Suprapubic skin (tissue), 4 donors: ENCODE measurements at regions not wholly inside any gene's neighbourhood (a gene's known extent, or its start where the extent isn't known, plus 50 kb on each side); places are given as distances from the start of the nearest gene placed in this dataset.

Source experiments
- CTCF ChIP-seq, 2 donors: fragments of 200-600 bp in 1 of 2; fragments of 450-650 bp in 1 of 2; sonication (generic) in 1 of 2; IDR thresholded peaks; one replicate each; pipeline ENCODE4 v1.5.1; 2016 to 2019; ENCODE audit warnings: antibody characterized with exemption in 2 of 2, mild to moderate bottlenecking in 1 of 2, moderate library complexity in 1 of 2
- EP300 ChIP-seq: sonication (generic); formaldehyde crosslinking; IDR thresholded peaks from one replicate; pipeline ENCODE4 v1.6.1; 2017; ENCODE audit warnings: antibody characterized with exemption
- POLR2AphosphoS5 ChIP-seq, 3 donors: sonication (generic); formaldehyde crosslinking; IDR thresholded peaks; one replicate each; pipeline ENCODE4 v1.6.1; 2017; ENCODE audit warnings: antibody characterized with exemption in 3 of 3

DNA sequence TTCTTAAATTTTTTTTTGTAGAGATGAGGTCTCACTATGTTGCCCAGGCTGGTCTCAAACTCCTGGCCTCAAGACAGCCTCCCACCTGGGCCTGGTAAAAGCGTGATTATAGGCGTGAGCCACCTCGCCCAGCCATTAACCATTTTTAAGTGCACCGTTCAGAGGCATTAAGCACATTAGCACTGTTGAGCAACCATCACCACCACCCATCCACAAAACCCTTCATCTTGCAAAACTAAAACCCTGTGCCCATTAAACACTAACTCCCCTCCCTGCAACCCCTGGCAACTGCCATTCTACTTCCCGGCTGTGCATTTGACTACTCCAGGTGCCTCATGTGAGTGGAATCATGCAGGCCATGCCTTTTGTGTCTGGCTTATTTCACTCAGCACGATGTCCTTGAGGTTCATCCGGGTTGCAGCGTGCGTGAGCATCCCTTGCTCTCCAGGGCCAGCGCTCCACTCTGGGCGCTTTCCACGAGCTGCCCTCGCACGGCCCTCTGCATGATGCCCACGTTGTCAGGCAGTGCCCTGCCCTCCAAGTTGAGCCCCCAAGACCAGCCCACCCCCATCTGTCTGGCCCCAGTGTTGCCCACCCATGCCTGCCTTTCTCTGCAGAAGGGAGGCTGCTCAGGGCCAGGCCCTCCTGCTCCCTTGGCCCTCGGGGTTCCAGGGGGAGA, 63.0 kb upstream of the GLI2 start:
- TF ChIP-seq CTCF (IDR thresholded peaks at IDR 0.05) = no peak
- TF ChIP-seq POLR2AphosphoS5 (IDR thresholded peaks at IDR 0.05) = no peak
- TF ChIP-seq EP300 = no peak
